Calu3 (cell line): ENCODE measurements at regions not wholly inside any gene's neighbourhood (a gene's known extent, or its start where the extent isn't known, plus 50 kb on each side); places are given as distances from the start of the nearest gene placed in this dataset.
"Not testable (repeated sequence)": the region's sequence is repeated elsewhere in the genome, so short reads cannot be mapped to it uniquely, and the experiment has no call there.

Experiments
- BruUV-seq: library from RNA; stranded (reverse); fragments of 400-500 nt; replicated peaks from 2 replicates; lab custom pipeline; 2021; lab: Mats Ljungman, UMichigan
- CTCF ChIA-PET: fragments of 300-600 bp; sonication (Branson Sonifier 250); formaldehyde crosslinking; loops from one replicate; lab custom pipeline; 2022; ENCODE audit warnings: antibody characterized with exemption; lab: Charles Lee
- DNase-seq: peaks from one replicate; pipeline ENCODE4 v3.0.0; 2022
- H3K27ac Mint-ChIP-seq: one replicate; pipeline ENCODE4 v1.8.0; 2022; ENCODE audit warnings: mixed read lengths; ENCODE audit not compliant: unreplicated experiment
- H3K27me3 Mint-ChIP-seq: one replicate; pipeline ENCODE4 v1.8.0; 2022; ENCODE audit warnings: mixed read lengths; ENCODE audit not compliant: unreplicated experiment
- H3K36me3 Mint-ChIP-seq: one replicate; pipeline ENCODE4 v1.8.0; 2022; ENCODE audit warnings: mild to moderate bottlenecking, moderate library complexity, mixed read lengths; ENCODE audit not compliant: insufficient read depth, unreplicated experiment
- H3K4me1 Mint-ChIP-seq: one replicate; pipeline ENCODE4 v1.8.0; 2022; ENCODE audit warnings: mild to moderate bottlenecking, low read depth, mixed read lengths; ENCODE audit not compliant: unreplicated experiment
- H3K4me3 Mint-ChIP-seq: one replicate; pipeline ENCODE4 v1.8.0; 2022; ENCODE audit warnings: mild to moderate bottlenecking, low read depth, moderate library complexity, mixed read lengths; ENCODE audit not compliant: unreplicated experiment
- H3K9me3 Mint-ChIP-seq: one replicate; pipeline ENCODE4 v1.8.0; 2022; ENCODE audit warnings: low read depth, mixed read lengths; ENCODE audit not compliant: unreplicated experiment
- intact Hi-C: fragments of 100-400 bp; cut with micrococcal nuclease; formaldehyde crosslinking; loops from one replicate; pipeline ENCODE4 v1.10.0; 2022; ENCODE audit not compliant: unreplicated experiment
- TF ChIP-seq, protein P1 (sequence below): fragments of 200-600 bp; IDR thresholded peaks from one replicate; pipeline ENCODE4 v1.8.0; 2022; ENCODE audit warnings: antibody characterized with exemption; ENCODE audit not compliant: unreplicated experiment

DNA sequence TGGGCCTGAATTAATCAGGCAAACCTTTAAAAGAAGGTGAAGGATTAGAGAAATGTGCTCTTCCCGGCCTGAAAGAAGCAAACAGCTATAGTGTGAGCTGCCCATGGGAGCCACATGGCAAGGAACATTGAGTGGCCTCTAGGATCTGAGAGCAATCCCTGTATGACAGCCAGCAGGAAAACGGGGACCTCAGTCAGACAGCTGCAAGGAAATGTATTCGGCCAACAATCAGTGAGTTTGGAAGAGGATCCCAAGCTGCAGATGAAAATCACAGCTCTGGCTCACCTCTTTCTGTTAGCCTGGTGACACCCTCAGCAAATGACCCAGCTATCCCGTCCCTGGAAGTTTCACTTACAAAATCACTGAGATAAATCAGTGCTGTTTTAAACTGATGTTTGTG is 309.2 kb downstream of the SH3GL2 start:
- no peaks in the 10 kb centered on the region for H3K27me3 Mint-ChIP-seq
- H3K27ac Mint-ChIP-seq: no peak overlapping the region
- H3K9me3 Mint-ChIP-seq: no peaks in the 10 kb centered on the region
- DNase-seq: no peak
- no peak overlapping the region for H3K4me3 Mint-ChIP-seq
- TF ChIP-seq, protein P1, sequence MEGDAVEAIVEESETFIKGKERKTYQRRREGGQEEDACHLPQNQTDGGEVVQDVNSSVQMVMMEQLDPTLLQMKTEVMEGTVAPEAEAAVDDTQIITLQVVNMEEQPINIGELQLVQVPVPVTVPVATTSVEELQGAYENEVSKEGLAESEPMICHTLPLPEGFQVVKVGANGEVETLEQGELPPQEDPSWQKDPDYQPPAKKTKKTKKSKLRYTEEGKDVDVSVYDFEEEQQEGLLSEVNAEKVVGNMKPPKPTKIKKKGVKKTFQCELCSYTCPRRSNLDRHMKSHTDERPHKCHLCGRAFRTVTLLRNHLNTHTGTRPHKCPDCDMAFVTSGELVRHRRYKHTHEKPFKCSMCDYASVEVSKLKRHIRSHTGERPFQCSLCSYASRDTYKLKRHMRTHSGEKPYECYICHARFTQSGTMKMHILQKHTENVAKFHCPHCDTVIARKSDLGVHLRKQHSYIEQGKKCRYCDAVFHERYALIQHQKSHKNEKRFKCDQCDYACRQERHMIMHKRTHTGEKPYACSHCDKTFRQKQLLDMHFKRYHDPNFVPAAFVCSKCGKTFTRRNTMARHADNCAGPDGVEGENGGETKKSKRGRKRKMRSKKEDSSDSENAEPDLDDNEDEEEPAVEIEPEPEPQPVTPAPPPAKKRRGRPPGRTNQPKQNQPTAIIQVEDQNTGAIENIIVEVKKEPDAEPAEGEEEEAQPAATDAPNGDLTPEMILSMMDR: no peak
- BruUV-seq: no TSS peak
- H3K36me3 Mint-ChIP-seq: no peaks in the 10 kb centered on the region
- H3K4me1 Mint-ChIP-seq: no peaks in the 10 kb centered on the region
- intact Hi-C loops: no loop called here
- CTCF ChIA-PET: no interaction called here

DNA sequence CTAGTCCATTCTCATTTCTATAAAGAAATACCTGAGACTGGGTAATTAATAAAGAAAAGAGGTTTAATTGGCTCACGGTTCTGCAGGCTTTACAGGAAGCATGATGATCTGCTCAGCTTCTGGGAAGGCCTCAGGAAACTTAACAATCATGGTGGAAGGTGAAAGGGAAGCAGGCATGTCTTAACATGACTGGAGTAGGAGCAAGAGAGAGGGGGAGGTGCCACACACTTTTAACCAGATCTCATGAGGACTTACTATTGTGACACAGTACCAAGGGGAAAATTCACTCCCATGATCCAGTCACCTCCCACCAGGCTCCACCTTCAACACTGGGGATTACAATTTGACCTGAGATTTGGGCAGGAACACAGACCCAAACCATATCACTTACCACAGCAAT is 310.1 kb downstream of the SH3GL2 start:
- H3K27me3 Mint-ChIP-seq, DNase-seq, H3K4me1 Mint-ChIP-seq, BruUV-seq, H3K27ac Mint-ChIP-seq, H3K4me3 Mint-ChIP-seq, CTCF ChIA-PET, H3K36me3 Mint-ChIP-seq, intact Hi-C loops, H3K9me3 Mint-ChIP-seq: not testable (repeated sequence)

DNA sequence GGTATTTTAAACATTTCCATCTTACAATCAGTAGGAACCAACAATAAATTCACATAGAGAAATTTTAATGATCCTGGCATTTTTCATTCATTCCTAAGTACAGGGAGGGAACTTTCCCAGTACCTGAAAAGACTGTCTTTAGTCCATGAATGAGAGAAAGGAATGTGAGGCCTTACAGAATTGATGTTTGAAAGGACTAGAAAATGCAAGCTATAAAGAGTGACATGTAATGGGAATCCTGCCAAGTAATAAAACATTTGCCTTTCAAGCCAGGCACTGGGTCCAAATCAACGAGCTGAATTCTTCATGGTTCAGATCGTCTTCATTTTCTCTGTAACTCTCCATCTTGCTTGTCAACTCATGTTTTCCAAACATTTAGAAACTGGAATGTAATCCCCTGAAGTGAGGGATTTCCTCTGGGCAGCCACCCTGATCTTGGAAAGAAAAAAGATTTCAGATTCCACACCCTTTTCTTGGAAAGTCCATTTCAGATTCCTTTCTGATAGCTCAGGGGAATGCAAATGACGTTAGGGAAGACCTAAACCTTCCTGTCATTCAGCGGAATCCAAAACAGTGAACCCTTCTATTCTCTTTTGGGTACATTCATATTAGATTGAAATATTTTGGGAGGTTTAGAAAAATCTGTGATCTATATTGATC is 315.8 kb downstream of the SH3GL2 start:
- H3K27me3 Mint-ChIP-seq: no peaks in the 10 kb centered on the region
- H3K9me3 Mint-ChIP-seq: no peaks in the 10 kb centered on the region
- no peak for DNase-seq
- no peak overlapping the region for H3K4me3 Mint-ChIP-seq
- H3K36me3 Mint-ChIP-seq: no peaks in the 10 kb centered on the region
- TF ChIP-seq, protein P1: no peak
- no peak overlapping the region for H3K27ac Mint-ChIP-seq
- H3K4me1 Mint-ChIP-seq: peaks cover 8% of the 10 kb centered on the region
- intact Hi-C loops: no loop called here
- BruUV-seq: no TSS peak
- CTCF ChIA-PET: no interaction called here

DNA sequence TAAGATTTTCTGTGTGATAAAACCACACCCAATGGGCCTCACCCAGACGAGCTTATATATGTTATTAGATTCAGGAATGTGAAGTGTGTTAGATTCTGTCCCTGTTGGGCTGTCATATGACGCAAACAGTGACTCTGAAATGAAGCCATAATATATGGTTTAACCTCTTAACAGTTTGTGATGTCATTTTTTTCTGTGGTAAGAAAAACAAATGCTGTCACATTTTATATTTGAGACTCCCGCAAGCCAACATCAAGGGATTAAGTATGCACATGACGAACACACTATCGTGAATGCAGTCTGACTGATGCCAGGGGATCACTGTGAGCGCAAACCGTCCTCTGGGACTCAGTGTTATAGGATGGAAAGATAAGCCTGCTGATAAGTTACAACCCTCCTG is 321.7 kb downstream of the SH3GL2 start:
- Mint-ChIP-seq H3K36me3 (no peaks in the 10 kb centered on the region), H3K4me1 (no peaks in the 10 kb centered on the region), H3K4me3 (no peak overlapping the region), H3K27ac (no peak overlapping the region), H3K27me3 (peaks cover 20% of the 10 kb centered on the region), H3K9me3 (peaks cover 6% of the 10 kb centered on the region)
- CTCF ChIA-PET: no interaction called here
- BruUV-seq: no TSS peak
- TF ChIP-seq, protein P1: no peak
- intact Hi-C loops: no loop called here
- no peak for DNase-seq

DNA sequence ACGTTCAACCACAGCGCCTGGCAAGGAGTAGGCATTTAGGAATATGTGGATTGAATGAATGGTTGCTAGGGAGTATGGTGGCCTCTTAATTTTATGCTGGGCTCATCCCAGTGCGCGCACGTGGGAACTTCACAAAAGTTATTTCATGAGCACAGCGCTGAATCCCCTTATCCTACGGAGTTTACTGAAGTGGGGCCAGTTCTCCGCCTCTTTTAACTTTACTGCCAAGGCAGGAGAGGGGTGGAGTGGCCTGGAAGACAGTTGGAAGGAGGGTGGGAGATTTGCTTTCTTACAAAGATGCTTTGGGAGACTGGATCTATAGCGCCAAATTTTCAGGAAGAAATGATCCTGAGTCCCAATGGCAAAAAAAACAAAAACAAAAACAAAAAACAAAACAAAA is 326.5 kb downstream of the SH3GL2 start:
- H3K27ac Mint-ChIP-seq: no peak overlapping the region
- intact Hi-C loops: no loop called here
- H3K4me1 Mint-ChIP-seq: no peaks in the 10 kb centered on the region
- no TSS peak for BruUV-seq
- no peaks in the 10 kb centered on the region for H3K36me3 Mint-ChIP-seq
- H3K27me3 Mint-ChIP-seq: peaks cover 20% of the 10 kb centered on the region
- no peak overlapping the region for H3K4me3 Mint-ChIP-seq
- peaks cover 6% of the 10 kb centered on the region for H3K9me3 Mint-ChIP-seq
- TF ChIP-seq, protein P1: no peak
- no peak for DNase-seq
- CTCF ChIA-PET: no interaction called here
